Stimulated activated CD8-positive, alpha-beta memory T cell treated with anti-CD3 and anti-CD28 coated beads, Interleukin-12 subunit alpha, Interleukin-12 subunit beta, amount 100 ng/mL, for 4 hours (primary cell): ENCODE measurements at regions not wholly inside any gene's neighbourhood (a gene's known extent, or its start where the extent isn't known, plus 50 kb on each side); places are given as distances from the start of the nearest gene placed in this dataset.

ENCODE experiments used
- DNase-seq: peaks from one replicate; pipeline ENCODE4 v3.0.0-alpha.2; 2020; ENCODE audit warnings: low read depth

- no peak for DNase-seq
Measured at GRCh38 chr5:123754908-123755307, 242.9 kb downstream of the CSNK1G3 start.

- no peak for DNase-seq
Measured at GRCh38 chr5:123753937-123754891, 242.2 kb downstream of the CSNK1G3 start.

GRCh38 chr5:123753180-123753936 lies 241.4 kb downstream of the CSNK1G3 start:
- no peak for DNase-seq

- no peak for DNase-seq
Measured at GRCh38 chr5:123752552-123753179, 240.7 kb downstream of the CSNK1G3 start.

GRCh38 chr5:123751670-123752069 lies 239.7 kb downstream of the CSNK1G3 start:
- DNase-seq = no peak

GRCh38 chr5:123748239-123748638 lies 236.3 kb downstream of the CSNK1G3 start:
- DNase-seq = no peak

- DNase-seq = no peak
Measured at GRCh38 chr5:123746683-123747360, 234.8 kb downstream of the CSNK1G3 start.

GRCh38 chr5:123743990-123744583 lies 232.1 kb downstream of the CSNK1G3 start:
- DNase-seq = no peak

- no peak for DNase-seq
Measured at GRCh38 chr5:123735384-123735783, 223.4 kb downstream of the CSNK1G3 start.

- no peak for DNase-seq
Measured at GRCh38 chr5:123732257-123732656, 220.3 kb downstream of the CSNK1G3 start.

- no peak for DNase-seq
Measured at GRCh38 chr5:123722451-123722850, 210.5 kb downstream of the CSNK1G3 start.

GRCh38 chr5:123721675-123722276 lies 209.8 kb downstream of the CSNK1G3 start:
- DNase-seq = no peak

GRCh38 chr5:123720955-123721354 lies 209.0 kb downstream of the CSNK1G3 start:
- no peak for DNase-seq

GRCh38 chr5:123720339-123720738 lies 208.4 kb downstream of the CSNK1G3 start:
- DNase-seq = no peak

- DNase-seq = no peak
Measured at GRCh38 chr5:123719004-123719403, 207.0 kb downstream of the CSNK1G3 start.

- DNase-seq = no peak
Measured at GRCh38 chr5:123718238-123718637, 206.3 kb downstream of the CSNK1G3 start.

- no peak for DNase-seq
Measured at GRCh38 chr5:123717139-123717538, 205.2 kb downstream of the CSNK1G3 start.

GRCh38 chr5:123710031-123710430 lies 198.1 kb downstream of the CSNK1G3 start:
- no peak for DNase-seq

- DNase-seq = no peak
Measured at GRCh38 chr5:123709422-123709821, 197.4 kb downstream of the CSNK1G3 start.

GRCh38 chr5:123708074-123708806 lies 196.3 kb downstream of the CSNK1G3 start:
- no peak for DNase-seq
